Hypothalamus (tissue), 51 donors: ENCODE measurements at regions not wholly inside any gene's neighbourhood (a gene's known extent, or its start where the extent isn't known, plus 50 kb on each side); places are given as distances from the start of the nearest gene placed in this dataset.
A peak's percentile ranks its signal among the peaks of the same experiment; 100 is the strongest.

Experiments
- DNase-seq, 51 donors: peaks; one replicate each; lab custom pipeline; 2025; lab: John Stamatoyannopoulos, UW

- DNase-seq, result no peak
Measured at GRCh38 chr18:32545631-32546030, 74.9 kb upstream of the GAREM1 start.

GRCh38 chr18:32544088-32544487, 73.4 kb upstream of the GAREM1 start:
- DNase-seq, result no peak

DNA sequence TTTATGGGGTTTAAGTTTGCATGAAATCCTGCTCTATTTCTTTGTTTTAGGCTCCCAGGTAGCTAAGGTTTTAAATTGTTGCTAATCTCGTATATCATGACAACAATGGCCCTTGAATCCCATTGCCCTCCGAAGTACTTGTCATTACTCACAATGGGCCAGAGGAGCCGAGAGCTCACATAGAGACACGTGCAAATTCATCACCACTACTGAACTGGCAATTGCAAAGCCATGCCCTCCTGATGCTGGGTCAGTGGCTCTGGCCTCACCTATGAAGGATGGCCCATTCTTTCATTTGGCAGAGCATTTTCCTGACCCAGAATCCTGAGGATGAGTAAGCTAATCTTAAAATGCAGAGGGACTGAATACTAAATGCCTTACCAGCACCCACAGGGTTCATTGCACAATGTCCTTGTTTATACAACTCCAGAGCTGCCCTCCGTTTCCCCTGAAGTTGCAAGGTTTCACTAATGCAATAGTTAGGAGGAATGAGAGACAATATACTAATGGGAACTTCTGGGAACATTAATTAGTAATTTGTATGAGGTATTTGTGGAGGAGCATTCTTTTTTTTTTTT, 71.6 kb upstream of the GAREM1 start:
- peak in 2 of 51 donors; percentile 12 to 13 for DNase-seq

GRCh38 chr18:32530947-32531651, 60.4 kb upstream of the GAREM1 start:
- DNase-seq, result no peak

DNA sequence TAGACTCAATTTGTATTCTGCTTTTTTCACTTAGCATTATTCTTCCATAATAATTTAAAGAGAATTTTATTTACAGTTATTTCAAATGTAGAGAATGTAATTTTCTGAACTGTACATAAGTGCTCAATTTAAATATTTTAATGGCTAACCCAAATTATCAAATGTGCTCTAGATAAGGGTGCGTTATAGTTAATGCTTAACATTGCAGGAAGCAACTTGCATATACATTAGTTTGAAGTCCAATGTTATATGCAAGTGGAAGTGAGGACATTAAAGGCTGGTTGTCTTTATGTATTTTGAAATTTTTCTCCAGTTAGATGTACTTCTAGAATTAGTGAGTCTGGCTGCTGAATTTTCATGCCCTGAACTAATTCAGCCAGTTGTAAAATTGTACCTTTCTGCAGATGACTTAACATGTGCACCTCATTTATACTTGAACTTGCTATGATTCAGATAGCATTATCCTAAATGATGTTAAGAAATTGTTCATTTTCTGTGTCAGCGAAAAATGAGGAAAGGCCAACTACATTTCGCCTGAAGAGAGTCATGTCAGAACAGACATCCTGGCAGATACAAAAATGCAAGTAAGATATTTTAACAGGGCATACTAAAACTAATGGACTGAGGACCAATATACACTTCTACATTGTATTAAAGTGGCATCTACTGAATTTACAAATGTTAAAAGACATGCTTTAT, 59.2 kb upstream of the GAREM1 start:
- DNase-seq, result no peak

DNA sequence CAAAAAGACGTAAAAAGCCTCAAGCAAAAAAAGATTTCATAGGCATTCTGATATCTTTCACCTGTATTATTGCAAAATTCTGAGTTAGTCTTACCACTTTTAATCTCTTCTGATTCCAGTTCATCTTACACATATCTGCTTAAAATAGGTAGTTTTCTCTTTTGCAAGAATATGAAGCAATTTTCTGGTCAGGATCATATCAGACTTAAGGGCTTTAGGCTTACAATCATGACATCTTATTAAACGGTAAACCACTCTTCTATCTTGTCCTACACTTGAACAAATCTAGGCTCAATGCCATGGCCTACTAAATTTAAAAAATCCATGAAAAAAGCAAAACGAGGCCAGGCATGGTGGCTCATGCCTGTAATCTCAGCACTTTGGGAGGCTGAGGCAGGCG, 50.1 kb upstream of the GAREM1 start:
- DNase-seq, result no peak
